ENCODE measurements at regions not wholly inside any gene's neighbourhood (a gene's known extent, or its start where the extent isn't known, plus 50 kb on each side); places are given as distances from the start of the nearest gene placed in this dataset.

GRCh38 chr5:73291873-73292272 is 118.9 kb downstream of the TMEM174 start:
- DNase-seq: no peak

GRCh38 chr5:73290242-73290641 is 117.2 kb downstream of the TMEM174 start:
- DNase-seq: no peak

GRCh38 chr5:73288803-73289720 is 116.1 kb downstream of the TMEM174 start:
- no peak for DNase-seq

- no peak for DNase-seq
Observed at GRCh38 chr5:73286896-73287295, 113.9 kb downstream of the TMEM174 start.

GRCh38 chr5:73284985-73285384 is 112.0 kb downstream of the TMEM174 start:
- no peak for DNase-seq

- no peak for DNase-seq
Observed at GRCh38 chr5:73284220-73284795, 111.3 kb downstream of the TMEM174 start.

GRCh38 chr5:73282923-73283322 is 109.9 kb downstream of the TMEM174 start:
- no peak for DNase-seq

GRCh38 chr5:73282383-73282782 is 109.4 kb downstream of the TMEM174 start:
- DNase-seq: no peak

GRCh38 chr5:73280821-73281746 is 108.1 kb downstream of the TMEM174 start:
- no peak for DNase-seq

- no peak for DNase-seq
Observed at GRCh38 chr5:73280386-73280785, 107.4 kb downstream of the TMEM174 start.

- DNase-seq: no peak
Observed at GRCh38 chr5:73279805-73280204, 106.8 kb downstream of the TMEM174 start.

GRCh38 chr5:73278693-73279092 is 105.7 kb downstream of the TMEM174 start:
- no peak for DNase-seq

GRCh38 chr5:73274881-73275663 is 102.1 kb downstream of the TMEM174 start:
- peak in 1 of 2 donors; percentile 11 for DNase-seq

- no peak for DNase-seq
Observed at GRCh38 chr5:73274121-73274520, 101.1 kb downstream of the TMEM174 start.

- no peak for DNase-seq
Observed at GRCh38 chr5:73273379-73274050, 100.5 kb downstream of the TMEM174 start.

GRCh38 chr5:73272351-73272750 is 99.4 kb downstream of the TMEM174 start:
- DNase-seq: no peak

- no peak for DNase-seq
Observed at GRCh38 chr5:73268826-73269225, 95.8 kb downstream of the TMEM174 start.

GRCh38 chr5:73267766-73268435 is 94.9 kb downstream of the TMEM174 start:
- no peak for DNase-seq

GRCh38 chr5:73266925-73267765 is 94.2 kb downstream of the TMEM174 start:
- DNase-seq: no peak
